NCI-H146 treated with DMSO at 0.1 percent for 48 hours (cell line): ENCODE measurements at regions not wholly inside any gene's neighbourhood (a gene's known extent, or its start where the extent isn't known, plus 50 kb on each side); places are given as distances from the start of the nearest gene placed in this dataset.
"Not testable (repeated sequence)": the region's sequence is repeated elsewhere in the genome, so short reads cannot be mapped to it uniquely, and the experiment has no call there.

Source experiments
- DNase-seq: peaks from one replicate; lab custom pipeline; 2025; ENCODE audit not compliant: unreplicated experiment; lab: John Stamatoyannopoulos, UW

DNA sequence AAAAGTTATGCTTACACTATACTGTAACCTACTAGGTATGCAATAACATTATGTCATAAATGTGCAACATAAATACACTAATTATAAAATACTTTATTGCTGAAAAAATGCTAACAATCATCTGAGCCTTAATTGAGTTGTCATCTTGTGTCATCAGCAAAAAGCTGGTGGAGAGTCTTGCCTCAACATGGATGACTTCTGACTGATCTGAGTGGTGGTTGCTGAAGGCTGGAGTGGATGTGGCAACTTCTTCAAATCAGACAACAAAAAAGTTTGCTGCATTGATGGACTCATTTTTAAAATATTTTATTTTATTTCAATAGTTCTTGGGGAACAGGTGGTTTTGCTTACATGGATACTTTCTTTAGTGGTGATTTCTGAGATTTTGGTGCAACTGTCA lies 93.9 kb upstream of the AMN1 start:
- no peak for DNase-seq

DNA sequence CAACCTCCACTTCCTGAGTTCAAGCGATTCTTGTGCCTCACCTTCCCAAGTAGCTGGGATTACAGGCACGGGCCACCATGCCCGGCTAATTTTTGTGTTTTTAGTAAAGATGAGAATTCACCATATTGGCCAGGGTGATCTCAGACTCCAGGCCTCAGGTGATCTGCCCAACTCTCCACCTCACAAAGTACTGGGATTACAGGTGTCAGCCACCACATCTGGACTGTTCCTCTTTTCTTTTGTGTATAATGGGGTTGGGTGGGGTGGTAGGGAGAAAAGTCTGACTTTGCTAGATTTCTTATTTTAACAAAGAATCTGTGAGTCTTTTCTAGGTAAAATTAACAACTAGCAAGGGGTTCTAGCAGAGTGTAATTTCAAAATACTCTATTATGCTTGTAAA lies 92.7 kb upstream of the AMN1 start:
- no peak for DNase-seq

- DNase-seq, result no peak
These were observed 92.0 kb upstream of the AMN1 start for GRCh38 chr12:31820832-31821231.

DNA sequence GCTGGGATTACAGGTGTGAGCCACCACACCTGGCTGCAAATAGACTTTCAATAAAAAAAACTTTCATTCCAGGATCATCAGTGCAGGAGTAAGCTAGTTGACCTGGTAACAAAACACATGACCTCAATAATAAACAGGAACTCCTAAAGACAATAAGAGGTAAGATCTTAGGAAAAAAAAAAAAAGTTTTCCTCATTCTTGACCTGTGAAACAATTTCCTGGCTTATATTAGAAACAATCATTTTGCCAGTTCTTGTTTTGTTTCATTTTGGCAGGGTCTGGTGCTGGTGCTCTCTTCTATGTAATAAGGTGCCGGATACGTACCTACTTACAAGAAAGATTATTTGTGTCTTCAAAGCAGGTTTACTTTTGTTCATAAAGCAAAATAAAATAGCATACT lies 90.6 kb upstream of the AMN1 start:
- no peak for DNase-seq

GRCh38 chr12:31818623-31819268 lies 89.9 kb upstream of the AMN1 start:
- no peak for DNase-seq

- no peak for DNase-seq
These were observed 88.3 kb upstream of the AMN1 start for GRCh38 chr12:31817120-31817519.

GRCh38 chr12:31815096-31815495 lies 86.3 kb upstream of the AMN1 start:
- DNase-seq, result no peak

DNA sequence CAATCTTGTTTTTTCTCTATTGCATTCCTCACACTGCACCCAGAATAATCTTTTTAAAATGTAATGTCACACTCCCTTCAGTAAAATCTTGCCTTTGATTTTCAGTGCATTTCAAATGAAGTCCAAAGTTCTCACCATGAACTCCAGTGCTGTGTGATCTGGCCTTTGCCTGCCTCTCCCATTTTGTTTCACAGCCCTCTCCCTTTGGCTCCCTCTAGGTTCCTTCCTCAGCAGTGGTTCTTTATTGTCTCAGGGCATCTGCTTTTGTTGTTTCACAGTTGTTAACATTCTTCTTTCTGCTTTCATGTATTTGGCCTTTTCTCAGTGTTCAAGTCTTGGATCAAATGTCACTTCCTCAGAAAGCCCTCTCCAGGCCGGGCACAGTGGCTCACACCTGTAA lies 84.5 kb upstream of the AMN1 start:
- DNase-seq, result no peak

DNA sequence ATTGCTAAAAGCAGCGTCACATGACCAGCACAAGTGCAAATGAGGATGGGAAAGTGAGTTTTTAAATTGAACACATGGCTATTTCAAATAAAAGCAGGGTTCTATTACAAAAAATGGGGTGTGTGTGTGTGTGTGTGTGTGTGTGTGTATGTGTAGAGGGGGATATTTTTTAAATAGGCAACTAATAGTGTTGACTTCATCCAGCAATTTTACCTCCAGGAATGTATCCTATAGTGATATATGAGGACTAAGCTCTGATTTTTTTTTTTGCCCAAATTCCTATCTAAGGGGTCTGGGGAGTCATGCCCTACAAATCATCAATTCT lies 78.9 kb upstream of the AMN1 start:
- no peak for DNase-seq

DNA sequence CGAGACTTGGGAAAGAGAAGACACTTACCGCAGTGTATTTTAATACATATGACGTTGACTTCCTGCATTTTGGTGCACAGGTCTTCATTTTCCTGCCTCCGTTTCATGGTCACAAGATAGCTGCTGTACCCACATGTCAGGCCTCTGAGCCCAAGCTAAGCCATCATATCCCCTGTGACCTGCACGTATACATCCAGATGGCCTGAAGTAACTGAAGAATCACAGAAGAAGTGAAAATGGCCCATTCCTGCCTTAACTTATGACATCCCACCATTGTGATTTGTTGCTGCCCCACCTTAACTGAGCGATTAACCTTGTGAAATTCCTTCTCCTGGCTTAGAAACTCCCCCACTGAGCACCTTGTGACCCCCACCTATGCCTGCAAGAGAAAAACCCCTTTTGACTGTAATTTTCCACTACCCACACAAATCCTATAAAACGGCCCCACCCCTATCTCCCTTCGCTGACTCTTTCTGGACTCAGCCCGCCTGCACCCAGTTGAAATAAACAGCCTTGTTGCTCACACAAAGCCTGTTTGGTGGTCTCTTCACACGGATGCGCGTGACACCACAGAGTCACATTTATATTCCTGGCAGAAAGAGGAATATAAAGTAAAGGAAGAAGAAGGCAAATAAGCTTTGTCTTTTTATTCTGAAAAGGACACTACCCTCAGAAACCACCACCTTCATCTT lies 78.4 kb upstream of the AMN1 start:
- not testable (repeated sequence) for DNase-seq

- DNase-seq, result not testable (repeated sequence)
These were observed 76.9 kb upstream of the AMN1 start for GRCh38 chr12:31805681-31806080.

DNA sequence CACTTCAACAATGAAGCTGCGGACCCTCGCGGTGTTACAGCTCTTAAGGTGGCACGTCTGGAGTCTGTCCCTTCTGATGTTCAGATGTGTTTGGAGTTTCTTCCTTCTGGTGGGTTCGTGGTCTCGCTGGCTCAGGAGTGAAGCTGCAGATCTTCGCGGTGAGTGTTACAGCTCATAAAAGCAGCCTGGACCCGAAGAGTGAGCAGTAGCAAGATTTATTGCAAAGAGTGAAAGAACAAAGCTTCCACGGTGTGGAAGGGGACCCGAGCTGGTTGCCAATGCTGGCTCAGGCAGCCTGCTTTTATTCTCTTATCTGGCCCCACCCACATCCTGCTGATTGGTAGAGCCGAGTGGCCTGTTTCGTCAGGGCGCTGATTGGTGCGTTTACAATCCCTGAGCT lies 75.9 kb upstream of the AMN1 start:
- not testable (repeated sequence) for DNase-seq

- no peak for DNase-seq
These were observed 75.3 kb upstream of the AMN1 start for GRCh38 chr12:31804185-31804504.

- no peak for DNase-seq
These were observed 74.7 kb upstream of the AMN1 start for GRCh38 chr12:31803306-31804184.

DNA sequence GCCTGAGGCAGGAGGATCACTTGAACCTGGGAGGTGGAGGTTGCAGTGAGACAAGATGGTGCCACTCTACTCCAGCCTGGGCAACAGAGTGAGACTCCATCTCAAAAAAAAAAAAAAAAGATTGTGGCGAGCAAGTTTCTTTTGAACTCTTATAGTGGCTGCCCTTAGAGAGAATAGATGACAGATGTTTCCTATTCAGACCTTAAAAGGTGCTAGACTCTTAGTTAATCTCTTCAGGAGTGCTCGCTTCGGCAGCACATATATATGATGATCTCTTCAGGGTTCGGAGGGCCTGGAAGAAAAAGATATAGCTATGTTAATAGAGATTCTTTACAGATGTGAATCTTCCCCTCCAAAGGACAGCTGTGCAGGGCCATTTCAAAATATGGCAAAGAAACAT lies 73.1 kb upstream of the AMN1 start:
- no peak for DNase-seq

GRCh38 chr12:31797230-31797872 lies 68.5 kb upstream of the AMN1 start:
- no peak for DNase-seq

DNA sequence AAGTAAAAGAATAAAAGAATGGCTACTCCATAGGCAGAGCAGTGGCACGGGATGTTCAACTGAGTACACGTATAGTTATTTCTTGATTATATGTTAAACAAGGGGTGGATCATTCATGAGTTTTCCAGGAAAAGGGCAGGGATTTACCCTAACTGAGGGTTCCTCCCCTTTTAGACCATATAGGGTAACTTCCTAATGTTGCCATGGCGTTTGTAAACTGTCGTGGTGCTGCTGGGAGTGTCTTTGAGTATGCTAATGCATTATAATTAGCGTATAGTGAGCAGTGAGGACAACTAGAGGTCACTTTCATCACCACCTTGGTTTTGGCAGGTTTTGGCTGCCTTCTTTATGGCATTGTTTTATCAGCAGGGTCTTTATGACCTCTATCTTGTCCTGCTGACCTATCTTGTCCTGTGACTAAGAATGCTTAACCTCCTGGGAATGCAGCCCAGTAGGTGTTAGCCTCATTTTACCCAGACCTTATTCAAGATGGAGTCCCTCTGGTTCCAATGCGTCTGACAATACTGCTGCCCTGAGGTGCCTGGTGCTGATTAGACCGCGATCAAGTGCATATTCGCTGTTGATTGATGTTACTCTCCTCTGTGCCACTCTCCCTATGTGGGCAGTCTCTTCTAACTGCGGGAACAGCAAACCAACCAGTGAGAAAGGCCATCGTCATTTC lies 67.6 kb upstream of the AMN1 start:
- DNase-seq, result no peak

- DNase-seq, result no peak
These were observed 65.9 kb upstream of the AMN1 start for GRCh38 chr12:31794745-31795144.

GRCh38 chr12:31791265-31791664 lies 62.4 kb upstream of the AMN1 start:
- DNase-seq, result not testable (repeated sequence)

- DNase-seq, result no peak
These were observed 61.9 kb upstream of the AMN1 start for GRCh38 chr12:31790759-31791158.

- DNase-seq, result no peak
These were observed 56.5 kb upstream of the AMN1 start for GRCh38 chr12:31785318-31785717.
